ENCODE measurements at regions not wholly inside any gene's neighbourhood (a gene's known extent, or its start where the extent isn't known, plus 50 kb on each side); places are given as distances from the start of the nearest gene placed in this dataset.

GRCh38 chr5:125106881-125107280 lies 360.4 kb upstream of the ZNF608 start:
- TF ChIP-seq CTCF (IDR thresholded peaks at IDR 0.05) = no peak
- no peak for TF ChIP-seq EZH2 (IDR thresholded peaks at IDR 0.05)
- no peak for TF ChIP-seq EZH2phosphoT487 (IDR thresholded peaks at IDR 0.05)
